Kasumi-1 (cell line): ENCODE measurements at regions not wholly inside any gene's neighbourhood (a gene's known extent, or its start where the extent isn't known, plus 50 kb on each side); places are given as distances from the start of the nearest gene placed in this dataset.
A peak's percentile ranks its signal among the peaks of the same experiment; 100 is the strongest.

Experiments used
- DNase-seq, 2 experiments: peaks; one replicate each; lab custom pipeline; 2025; lab: John Stamatoyannopoulos, UW

DNA sequence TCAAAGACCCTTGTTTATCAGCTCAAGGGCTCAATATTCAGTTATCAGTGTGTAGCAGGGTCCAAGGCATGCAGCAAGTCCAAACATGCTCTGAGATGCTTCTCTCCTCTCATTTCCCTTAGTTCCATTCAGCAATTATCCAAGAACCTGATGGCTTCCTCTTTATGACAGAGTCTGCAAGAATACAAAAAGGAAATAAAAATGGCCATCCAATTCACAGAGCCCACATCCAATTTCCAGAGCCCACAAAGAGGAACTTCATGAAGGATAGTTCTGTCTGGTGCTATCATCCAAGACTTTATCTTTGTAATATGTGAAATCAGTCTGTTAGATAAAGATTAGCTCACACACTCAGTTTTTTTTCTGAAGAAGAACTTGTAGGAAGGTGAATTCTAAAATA lies 217.2 kb downstream of the LACC1 start:
- peak; percentile 33 to 45 for DNase-seq

GRCh38 chr13:44098559-44098958 lies 218.9 kb downstream of the LACC1 start:
- no peak for DNase-seq

DNA sequence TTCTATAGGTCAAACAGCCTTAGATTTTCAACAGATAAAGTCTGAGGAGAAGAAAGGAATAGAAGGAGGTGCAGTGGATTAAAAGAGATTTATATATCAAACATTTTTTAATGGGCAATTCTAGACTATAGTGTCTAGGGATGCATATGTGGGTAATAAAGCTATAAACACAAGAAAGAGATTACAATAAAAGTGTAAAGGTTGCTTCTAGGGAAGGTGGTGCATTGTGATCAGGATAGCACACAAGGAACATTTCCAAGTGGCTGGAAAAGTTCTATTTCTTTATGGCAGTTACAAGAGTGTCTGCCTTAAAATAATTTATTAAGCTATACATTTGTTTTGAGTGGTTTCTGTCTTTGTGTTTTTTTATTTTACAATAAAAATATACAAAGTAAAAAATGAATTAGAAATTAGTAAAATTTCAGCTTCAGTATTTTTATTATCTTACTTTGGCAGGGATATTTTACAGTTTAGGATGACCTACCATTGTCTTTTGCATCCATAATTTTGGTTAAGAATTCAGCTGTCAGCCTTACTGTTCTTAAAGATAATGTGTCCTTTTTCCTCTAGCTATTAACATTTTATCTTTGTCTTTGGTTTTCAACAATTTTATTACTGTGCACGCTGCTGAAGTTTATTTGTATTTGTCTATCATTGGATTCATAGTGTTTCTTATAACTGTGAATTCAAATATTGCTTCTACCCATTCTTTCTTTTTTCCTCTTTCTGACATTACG lies 221.8 kb downstream of the LACC1 start:
- DNase-seq: peak in 1 of 2 experiments; percentile 2

GRCh38 chr13:44103429-44104196 lies 223.9 kb downstream of the LACC1 start:
- no peak for DNase-seq

GRCh38 chr13:44104197-44104490 lies 224.4 kb downstream of the LACC1 start:
- no peak for DNase-seq

DNA sequence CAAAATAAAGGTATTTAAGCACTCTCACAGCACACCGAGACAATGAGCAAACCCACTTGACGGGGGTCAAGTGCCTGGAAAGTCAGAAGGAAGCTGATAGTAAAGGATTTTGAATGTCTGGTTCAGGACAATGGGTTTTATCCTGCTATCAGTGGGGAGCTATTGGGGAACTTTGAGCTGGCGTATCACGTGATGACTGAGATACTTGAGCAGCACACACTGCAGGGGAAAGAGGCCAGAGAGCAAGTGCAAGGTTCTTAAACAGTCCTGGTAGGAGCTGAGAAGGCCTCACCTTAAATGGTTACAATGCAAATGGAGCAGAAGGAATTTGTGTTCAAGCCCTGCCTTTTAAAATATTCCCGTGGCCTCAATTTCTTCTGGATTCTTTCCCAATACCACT lies 225.3 kb downstream of the LACC1 start:
- no peak for DNase-seq

GRCh38 chr13:44106266-44107152 lies 226.8 kb downstream of the LACC1 start:
- DNase-seq: no peak

DNA sequence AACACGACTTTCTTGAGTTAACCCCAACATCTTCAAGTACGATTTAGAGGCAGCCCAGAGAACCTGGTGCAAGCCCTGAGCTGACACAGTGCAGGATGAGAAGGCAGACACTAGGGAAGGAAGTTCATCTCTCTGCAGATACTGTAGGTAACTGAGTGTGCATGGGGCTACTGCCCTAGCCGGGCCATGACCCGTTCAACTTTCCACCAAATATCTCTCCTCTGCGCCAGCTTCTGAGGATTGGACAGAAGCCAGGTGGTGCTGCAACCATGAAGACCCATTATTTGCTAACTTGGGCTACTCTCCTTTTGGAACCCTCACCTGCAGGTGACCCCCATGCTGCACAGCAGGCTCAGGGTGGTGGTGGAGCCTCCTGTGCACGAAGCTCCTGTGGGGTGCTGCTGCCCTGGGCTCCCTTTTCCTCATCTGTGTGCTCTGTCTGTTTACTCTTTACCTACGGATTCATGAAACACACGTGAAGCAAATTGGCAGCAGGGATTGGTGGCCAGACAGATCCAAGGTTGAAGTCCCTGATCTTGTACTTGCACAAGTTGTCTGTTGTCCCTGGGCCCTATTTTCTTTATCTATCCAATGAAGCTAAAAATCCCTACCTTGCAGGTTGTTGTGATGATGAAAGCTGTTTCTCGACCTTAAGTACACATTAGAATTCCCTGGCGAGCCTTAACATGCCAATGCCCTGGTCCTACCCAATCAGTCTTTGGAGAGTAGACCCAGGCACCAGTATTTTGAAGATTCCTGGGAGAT lies 227.8 kb downstream of the LACC1 start:
- DNase-seq: no peak

GRCh38 chr13:44108331-44108858 lies 228.7 kb downstream of the LACC1 start:
- DNase-seq: no peak

- DNase-seq: no peak
Observed at GRCh38 chr13:44110091-44110621, 230.5 kb downstream of the LACC1 start.

- no peak for DNase-seq
Observed at GRCh38 chr13:44111701-44112100, 232.0 kb downstream of the LACC1 start.

GRCh38 chr13:44112700-44113329 lies 233.1 kb downstream of the LACC1 start:
- DNase-seq: no peak

GRCh38 chr13:44116562-44117332 lies 237.0 kb downstream of the LACC1 start:
- DNase-seq: peak; percentile 61 to 64

DNA sequence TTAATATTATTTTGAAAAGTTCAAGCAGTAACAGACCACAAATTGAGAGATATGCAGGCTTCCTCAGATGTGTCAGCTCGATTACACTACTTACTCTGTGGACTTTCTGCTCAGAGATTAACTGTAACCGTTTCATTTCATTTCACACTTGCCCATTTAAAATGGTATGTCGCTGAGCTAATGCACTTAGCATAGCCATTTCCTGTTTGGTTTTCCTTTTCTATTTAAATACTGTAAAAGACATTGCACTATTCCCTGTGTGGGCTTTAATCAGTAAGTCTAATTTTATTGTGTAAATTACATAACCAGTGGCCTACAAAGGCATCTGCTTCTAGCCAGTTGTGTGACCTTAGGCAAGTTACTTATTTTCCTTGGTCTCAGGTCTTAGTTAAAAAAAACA lies 237.6 kb downstream of the LACC1 start:
- DNase-seq: peak; percentile 46 to 64

DNA sequence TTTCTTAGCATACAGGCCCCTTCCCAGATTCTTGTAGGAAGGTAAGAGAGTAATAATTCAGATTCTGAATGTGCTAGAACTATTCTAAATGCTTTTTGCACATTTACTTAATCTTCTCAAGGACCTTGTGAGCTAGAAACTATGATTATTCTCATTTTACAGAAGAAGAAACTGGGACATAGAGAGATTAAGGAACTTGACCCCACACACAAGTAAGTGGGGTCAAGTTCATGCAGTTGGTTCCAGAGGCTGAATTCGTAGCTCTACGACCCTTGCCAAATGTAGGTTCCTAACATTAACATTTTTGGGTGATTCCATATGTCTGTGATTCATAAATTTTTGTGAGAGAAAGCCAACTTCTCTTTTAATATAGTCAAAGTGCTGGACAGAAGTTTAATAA lies 238.1 kb downstream of the LACC1 start:
- DNase-seq: no peak

DNA sequence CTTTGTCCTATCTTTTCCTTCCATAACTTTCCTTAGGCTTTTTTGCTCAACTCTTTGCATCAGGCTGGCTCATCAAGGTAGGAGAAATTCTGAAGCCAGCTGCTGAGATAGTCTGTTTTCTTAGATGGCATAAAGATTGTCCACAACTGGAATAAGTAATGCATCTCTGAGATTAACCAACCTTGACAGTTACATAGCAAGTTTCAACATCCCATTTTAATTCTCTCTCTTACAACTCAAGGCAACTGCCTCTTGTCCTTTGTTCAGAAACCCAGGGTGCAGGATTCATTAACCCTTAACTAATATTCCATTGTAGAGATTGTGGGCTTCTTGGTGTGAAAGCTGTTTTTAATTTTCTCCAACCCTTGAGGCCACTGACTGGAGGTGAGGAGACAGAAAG lies 239.2 kb downstream of the LACC1 start:
- no peak for DNase-seq

DNA sequence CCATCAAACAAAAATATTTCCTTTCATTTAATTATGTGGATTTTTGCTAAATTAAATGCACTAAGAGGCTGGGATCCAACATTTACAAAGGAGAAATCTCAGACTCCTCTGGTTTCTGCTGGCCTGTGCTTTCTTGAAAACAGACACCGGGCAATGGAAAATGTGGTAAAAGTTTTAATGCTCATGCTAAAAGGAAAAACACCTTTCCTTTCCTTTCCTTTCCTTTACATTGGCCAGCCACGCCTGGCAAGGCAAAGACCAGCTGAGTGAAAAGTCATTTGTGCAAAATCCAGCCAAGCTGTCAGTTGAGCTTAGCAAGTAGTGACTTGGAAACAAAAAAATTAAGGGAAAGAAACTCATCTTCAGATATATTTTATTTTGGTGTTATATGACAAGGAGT lies 240.3 kb downstream of the LACC1 start:
- no peak for DNase-seq

GRCh38 chr13:44120849-44121755 lies 241.4 kb downstream of the LACC1 start:
- no peak for DNase-seq

DNA sequence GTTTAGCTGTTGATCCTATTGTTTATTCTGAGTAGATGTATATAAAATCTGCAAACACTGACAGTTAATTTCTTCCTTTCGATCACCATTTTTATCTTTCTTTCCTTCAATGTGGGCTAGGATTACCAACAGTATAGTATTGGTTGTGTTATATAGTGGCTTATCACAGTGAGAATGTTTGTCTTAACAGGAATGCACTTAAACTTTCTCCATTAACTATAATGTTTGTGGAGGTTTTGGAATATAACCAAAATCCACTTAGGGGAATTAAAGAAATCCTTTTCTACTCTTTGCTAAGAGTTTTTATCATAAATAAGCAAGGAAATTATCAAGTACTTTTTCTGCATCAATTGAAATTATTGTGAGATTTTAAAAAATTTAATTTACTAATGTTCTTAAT lies 244.6 kb downstream of the LACC1 start:
- no peak for DNase-seq
